ENCODE measurements at regions not wholly inside any gene's neighbourhood (a gene's known extent, or its start where the extent isn't known, plus 50 kb on each side); places are given as distances from the start of the nearest gene placed in this dataset.

- no peak for TF ChIP-seq CTCF (IDR thresholded peaks at IDR 0.05; ENCODE audit: low read length)
- TF ChIP-seq EZH2 (IDR thresholded peaks at IDR 0.05; ENCODE audit: borderline replicate concordance, low read length) = no peak
Measured at GRCh38 chr1:182135946-182136345, 74.4 kb upstream of the ZNF648 start.

Measured in OCI-LY1 (cell line).